HG03097 (cell line): ENCODE measurements at regions not wholly inside any gene's neighbourhood (a gene's known extent, or its start where the extent isn't known, plus 50 kb on each side); places are given as distances from the start of the nearest gene placed in this dataset.

Source experiments
- ATAC-seq: cut with Tn5 transposase; IDR thresholded peaks from one replicate; pipeline ENCODE4 v1.9.1; 2021; ENCODE audit not compliant: unreplicated experiment, low FRiP score

DNA sequence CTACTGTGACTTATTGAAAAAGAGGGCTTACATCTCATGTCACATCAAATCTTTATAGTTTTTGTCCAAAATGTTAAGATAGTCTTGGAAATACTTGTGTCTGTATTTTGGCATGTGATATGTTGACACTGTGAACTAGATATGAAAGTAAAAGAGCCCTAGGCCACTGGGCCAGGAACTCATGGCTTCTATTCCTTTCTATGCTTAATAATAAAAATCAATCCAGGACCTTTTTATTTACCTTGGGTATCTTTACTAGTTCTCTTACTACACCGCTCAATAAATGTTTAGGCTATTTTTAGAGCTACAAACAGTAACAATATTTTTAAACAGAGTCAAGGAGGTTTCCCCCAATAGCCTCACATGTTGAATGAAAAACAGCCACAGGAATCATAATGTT, 348.6 kb upstream of the SLC24A2 start:
- ATAC-seq, result no peak

- no peak for ATAC-seq
Measured at GRCh38 chr9:20135119-20135697, 346.4 kb upstream of the SLC24A2 start.

- ATAC-seq, result no peak
Measured at GRCh38 chr9:20125727-20126126, 336.9 kb upstream of the SLC24A2 start.

DNA sequence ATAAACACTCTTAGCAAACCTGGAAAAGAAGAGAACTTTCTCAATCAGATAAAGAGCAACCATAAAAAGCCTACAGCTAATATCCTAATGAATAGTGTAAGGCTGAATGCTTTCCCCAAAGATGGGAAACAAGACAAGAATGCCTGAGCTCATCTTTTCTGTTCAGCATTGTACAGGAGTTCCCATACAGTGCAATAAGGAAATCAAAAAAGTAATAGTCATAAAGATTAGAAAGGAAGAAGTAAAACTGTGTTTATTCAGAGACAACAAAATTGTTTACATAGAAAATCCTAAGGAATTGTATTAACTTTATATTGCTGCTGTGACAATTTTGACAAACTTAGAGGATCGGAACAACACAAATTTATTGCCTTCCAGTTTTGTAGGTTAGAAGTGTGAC, 330.7 kb upstream of the SLC24A2 start:
- ATAC-seq, result no peak

GRCh38 chr9:20117986-20118385, 329.1 kb upstream of the SLC24A2 start:
- ATAC-seq, result no peak

DNA sequence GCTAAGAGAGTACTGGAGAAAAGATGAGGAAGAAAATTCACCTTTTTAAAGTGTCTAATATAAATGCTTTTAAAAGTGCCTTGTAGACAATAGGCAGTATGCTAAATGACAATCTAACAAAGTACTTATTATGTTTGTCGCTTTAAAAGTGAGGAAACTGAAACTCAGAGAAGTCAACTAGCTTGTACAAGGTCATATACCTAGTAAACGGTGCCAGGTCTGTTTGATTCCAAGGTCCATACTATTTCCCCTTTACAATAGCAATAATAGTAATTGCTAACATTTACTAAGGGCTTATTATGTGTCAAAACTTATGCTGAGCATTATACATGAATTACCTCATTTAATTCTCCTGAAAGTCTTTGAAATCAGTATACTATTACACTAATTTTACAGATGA, 328.6 kb upstream of the SLC24A2 start:
- no peak for ATAC-seq

- ATAC-seq, result no peak
Measured at GRCh38 chr9:20114974-20115373, 326.1 kb upstream of the SLC24A2 start.

DNA sequence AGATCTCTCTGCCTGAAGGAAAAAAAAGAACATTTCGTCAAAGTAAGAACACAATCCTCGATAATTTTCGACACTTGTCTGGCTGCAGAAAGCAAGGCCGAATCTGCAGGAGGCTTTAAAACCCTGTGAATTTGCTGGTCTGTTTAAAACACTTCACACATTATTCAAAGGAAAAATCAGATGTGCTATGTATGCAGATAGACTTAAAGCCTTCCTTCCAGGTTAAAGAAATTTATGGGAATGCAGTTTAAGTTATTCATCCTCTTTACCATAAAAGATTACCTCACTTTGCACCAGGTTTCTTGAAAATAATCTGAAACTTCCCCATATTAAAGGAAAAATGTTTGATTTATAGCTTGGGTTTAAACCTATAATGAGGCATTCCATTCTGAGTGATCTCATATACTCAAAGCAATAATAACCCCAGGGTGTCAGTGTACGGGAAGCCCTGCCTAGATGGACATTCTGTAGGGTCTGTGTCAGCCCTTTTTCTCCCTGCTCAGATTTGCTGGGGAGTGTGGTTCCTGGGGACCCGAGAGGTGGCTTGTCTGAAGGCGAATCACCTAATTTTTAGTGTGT, 323.5 kb upstream of the SLC24A2 start:
- no peak for ATAC-seq

- no peak for ATAC-seq
Measured at GRCh38 chr9:20111173-20111843, 322.5 kb upstream of the SLC24A2 start.

DNA sequence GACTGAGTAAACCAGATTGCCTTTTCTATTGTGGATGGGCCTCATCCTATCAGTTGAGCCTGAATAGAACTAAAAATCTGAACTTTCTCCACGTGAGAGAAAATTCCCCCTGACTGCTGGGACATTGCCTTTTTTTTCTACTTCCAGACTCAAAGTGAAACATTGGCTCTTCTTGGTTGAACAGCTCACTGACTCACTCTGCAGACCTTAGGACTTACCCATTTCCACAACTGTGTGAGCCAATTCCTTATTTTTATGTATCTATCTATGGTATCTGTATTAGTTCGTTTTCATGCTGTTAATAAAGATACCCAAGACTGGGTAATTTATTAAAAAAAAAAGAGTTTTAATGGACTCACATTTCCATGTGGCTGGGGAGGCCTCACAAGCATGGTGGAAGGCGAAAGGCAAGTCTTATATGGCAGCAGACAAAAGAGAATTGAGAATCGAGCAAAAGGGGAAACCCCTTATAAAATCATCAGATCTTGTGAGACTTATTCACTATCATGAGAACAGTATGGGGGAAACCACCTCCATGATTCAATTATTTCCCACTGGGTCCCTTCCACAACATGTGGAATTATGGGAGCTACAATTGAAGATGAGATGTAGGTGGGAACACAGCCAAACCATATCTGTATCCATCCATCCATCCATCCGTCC, 306.7 kb upstream of the SLC24A2 start:
- no peak for ATAC-seq

DNA sequence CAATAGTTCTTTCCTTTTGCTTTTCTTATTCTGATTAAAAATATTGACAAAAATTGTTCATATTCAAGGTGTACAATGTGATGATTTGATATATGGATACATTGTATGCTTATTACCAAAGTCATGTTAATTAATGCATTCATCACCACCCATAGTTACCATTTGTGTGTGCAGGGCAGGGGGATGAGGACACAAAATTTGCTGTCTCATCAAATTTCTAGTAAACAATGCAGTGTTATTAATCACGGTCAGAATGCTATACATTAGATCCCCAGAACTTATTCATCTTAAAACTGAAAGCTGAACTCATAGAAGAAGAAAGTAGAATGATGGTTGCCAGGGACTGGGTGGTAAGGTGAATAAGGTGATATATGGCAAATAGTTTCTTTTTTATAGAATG, 303.7 kb upstream of the SLC24A2 start:
- ATAC-seq, result no peak

DNA sequence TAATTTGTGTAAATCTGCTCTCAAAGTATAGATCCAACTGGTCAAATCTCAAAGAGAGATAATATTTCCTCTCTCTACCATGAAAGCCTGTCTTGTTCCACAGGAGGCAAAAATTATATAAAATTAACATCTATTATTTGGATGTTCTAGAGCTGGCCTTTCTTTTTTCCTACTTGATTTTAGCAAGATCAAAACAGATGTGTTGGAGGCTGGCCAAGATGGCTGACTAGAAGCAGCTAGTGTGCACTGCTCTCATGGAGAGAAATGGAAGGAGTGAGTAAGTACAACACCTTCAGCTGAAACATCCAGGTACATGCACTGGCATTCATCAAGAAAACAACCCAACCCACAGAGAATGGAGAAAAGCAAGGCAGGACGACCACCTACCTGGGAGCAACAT, 298.6 kb upstream of the SLC24A2 start:
- no peak for ATAC-seq

DNA sequence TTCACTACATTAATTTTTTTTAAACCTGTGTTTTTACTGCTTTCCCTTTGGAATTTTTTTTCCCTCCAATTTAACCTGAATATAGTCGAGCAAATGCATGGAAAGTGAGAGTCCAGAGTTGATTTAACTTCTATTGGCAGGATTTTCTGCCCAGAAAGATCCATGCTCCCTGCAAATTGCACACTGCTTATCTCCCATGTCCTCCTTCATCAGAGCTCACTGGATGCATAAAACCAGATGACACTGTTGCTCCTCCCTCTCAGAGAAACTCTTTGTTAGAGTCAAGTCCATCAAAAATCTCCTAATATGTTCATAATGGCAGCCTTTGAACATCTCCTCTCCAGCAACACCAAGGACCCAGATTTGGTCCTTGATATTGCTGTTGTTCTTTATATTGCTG, 297.0 kb upstream of the SLC24A2 start:
- ATAC-seq, result no peak

DNA sequence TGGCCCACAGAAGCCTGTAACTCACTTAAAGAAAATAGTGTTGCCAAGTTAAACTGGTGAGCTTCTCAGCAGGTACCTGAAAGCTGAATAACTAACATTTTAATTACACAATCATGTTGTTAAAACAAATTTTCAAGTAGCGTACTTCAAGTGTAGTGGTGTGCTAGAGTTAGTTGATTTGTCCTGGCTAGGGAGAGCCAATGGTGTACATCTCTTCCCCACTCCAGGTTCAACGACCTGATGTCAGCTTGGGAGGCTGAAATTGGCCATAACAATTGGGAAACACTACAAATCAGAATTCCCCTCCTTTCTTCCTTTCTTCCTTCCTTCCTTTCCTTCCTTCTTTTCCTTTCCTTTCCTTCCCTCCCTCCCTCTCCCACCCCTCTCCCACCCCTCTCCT, 295.3 kb upstream of the SLC24A2 start:
- ATAC-seq, result no peak

DNA sequence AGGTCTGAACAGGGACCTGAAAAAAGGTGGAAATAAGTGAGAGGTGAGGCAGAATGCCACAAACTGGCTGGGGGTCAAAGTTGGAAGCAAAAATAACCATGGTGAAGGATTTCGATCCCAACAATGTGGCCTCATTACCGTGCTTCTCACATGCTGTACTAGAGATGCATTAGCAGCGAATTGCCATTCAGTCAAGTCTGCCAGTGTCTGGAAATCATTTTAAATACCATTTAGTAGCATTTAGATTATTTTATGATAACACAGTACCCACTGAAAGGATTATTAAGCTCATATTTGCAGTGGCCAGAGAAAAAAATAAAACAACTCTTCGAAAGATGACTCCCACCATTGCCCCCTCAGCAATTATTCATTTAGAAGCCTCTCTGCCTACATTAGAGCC, 294.6 kb upstream of the SLC24A2 start:
- ATAC-seq, result no peak

DNA sequence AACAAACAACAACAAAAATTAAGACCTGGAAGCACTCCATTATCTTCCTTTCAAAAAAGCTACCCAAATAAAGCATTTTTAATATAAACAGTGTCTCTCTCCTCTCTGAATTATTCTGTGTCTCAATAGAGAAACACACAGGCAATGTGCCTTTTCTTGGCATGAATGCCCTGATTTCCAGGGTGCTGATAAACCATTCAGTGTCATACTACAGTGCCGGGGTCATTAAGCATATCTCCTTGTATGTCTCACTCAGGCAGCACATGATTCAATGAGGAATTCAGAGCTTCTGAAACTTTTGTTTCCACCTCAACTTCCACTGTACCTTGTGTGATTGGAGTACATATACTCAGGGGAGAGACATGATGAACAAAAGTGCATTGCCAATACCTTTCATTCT, 294.0 kb upstream of the SLC24A2 start:
- no peak for ATAC-seq

GRCh38 chr9:20082406-20082805, 293.6 kb upstream of the SLC24A2 start:
- no peak for ATAC-seq

DNA sequence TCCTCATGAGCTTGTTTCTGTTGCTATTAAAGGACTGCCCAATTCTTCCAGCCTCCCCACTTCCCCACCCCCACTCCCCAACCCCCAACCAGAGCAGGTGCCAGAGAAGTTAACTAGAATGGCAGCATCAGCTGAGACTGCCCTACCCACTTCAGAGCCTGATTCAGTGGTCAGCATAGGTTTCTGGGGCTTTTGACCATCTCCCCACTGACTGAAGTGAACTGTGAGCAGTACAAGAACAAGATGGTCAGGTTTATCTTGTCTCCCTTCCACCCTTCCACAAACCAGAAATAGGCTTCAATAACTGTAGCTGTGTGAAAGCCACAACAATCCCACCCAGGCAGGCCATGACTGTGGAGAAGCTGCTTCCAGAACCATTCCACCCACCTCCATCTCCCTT, 289.4 kb upstream of the SLC24A2 start:
- ATAC-seq, result no peak

DNA sequence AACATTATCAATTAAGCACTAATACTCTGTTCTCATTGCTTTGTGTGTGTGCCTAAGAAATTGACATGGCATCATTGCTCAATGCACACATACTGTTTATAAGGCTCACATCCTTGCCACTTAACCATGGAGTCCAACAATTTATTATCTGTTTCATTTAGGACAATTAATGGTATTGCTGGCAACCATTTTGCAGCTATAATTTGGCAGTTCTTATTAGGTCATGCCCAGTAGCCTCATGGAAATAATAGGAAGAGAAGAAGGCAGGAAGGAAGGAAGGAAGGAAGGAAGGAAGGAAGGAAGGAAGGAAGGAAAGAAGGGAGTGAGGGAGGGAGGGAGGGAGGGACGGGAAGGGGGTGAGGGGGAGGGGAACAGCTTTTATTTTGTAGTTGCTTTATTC, 285.5 kb upstream of the SLC24A2 start:
- ATAC-seq, result no peak

DNA sequence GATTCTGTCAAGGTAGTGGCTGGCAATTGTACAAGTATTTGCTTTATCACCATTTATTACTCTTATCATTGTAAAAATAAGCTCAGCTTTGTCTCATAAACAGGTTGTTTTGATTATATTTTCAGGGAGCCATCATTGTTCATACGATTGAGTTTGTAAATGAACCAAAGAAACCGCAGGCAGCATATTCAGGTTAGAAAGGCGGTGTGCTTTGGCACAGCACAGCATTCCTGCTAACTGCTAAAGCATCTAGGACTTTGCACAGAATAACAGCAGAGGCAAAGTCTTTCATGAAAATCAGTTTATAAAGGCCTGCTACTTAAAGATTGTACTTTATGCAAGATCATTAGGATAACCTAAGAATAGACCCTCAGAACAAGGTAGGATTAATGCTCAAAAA, 281.5 kb upstream of the SLC24A2 start:
- ATAC-seq, result no peak

DNA sequence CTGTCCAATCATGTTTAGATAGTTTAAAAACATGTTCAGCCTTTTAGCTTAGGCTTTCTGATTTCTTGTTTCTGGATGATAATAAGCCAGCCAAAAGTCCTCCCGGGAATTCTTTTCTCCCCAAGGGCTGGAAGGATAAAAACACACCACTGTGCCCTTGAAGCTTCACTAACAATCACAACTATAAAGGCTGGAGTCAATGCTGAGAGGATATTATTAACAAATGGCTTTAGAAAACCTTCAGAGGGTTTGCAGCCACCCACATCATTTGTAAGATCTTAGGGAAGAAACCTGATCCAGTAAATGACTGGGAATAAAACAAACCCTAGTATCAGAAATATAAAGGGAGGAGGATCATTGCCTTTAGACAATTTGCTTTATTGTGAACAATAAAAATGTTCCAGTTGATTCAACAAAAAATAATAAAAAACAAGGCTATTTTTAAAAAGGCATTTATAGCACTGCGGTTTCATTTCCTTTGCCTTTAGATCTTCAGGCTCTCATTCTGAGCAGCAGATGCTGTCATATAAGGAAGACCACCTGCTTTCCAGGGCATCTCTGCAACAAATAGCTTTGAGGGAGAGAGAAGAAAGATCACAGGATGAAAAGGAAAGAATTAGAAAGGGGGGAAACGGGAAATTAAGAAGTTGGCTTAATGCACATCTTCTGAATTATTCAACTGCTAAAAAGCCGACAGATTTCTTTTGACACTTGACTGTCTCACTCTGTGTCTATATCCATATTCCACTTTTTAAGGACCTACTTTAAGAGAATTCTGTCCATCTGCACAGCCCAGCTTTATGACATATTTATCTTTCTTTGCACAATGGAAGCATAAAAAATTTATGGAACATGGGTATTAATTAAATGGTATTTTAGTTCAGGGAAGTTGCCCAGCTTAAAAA, 277.2 kb upstream of the SLC24A2 start:
- no peak for ATAC-seq
